SK-N-SH (cell line): ENCODE measurements at regions not wholly inside any gene's neighbourhood (a gene's known extent, or its start where the extent isn't known, plus 50 kb on each side); places are given as distances from the start of the nearest gene placed in this dataset.

Source experiments
- EP300 ChIP-seq, 2 experiments: IDR thresholded peaks; 2 replicates each; pipeline versions ENCODE4 v1.4.0 to v1.6.1; 2012; ENCODE audit warnings: borderline replicate concordance in 1 of 2, low read depth in 1 of 2, low read length in 1 of 2
- EZH2phosphoT487 ChIP-seq: fragments of 200-600 bp; sonication (generic); IDR thresholded peaks from 2 replicates; pipeline ENCODE4 v1.6.1; 2017; ENCODE audit warnings: low read depth, mixed run types, mild to moderate bottlenecking, antibody characterized with exemption, moderate library complexity, borderline replicate concordance
- FOSL2 ChIP-seq: IDR thresholded peaks from 2 replicates; pipeline ENCODE4 v1.4.0; 2012; ENCODE audit warnings: low read depth, mild to moderate bottlenecking, moderate library complexity, borderline replicate concordance
- FOXJ3 ChIP-seq: sonication (generic); formaldehyde crosslinking; IDR thresholded peaks from 2 replicates; pipeline ENCODE4 v1.5.1; 2020; ENCODE audit warnings: mild to moderate bottlenecking, missing genetic modification reagents
- POLR2AphosphoS5 ChIP-seq: IDR thresholded peaks from 2 replicates; pipeline ENCODE4 v1.6.1; 2012; ENCODE audit warnings: low read depth, low read length
- RCOR1 ChIP-seq: fragments of 150-350 bp; IDR thresholded peaks from 2 replicates; pipeline ENCODE4 v1.6.1; 2017; ENCODE audit warnings: antibody characterized with exemption, low read length
- SIN3A ChIP-seq: IDR thresholded peaks from 2 replicates; pipeline ENCODE4 v1.6.1; 2012; ENCODE audit warnings: low read depth, mild to moderate bottlenecking, low read length, moderate library complexity, borderline replicate concordance
- SMC3 ChIP-seq: IDR thresholded peaks from 2 replicates; pipeline ENCODE4 v1.6.1; 2012; ENCODE audit warnings: low read depth, low read length, improper control_type of control experiment
- TAF1 ChIP-seq: IDR thresholded peaks from 2 replicates; pipeline ENCODE4 v1.6.1; 2012; ENCODE audit warnings: low read depth, mild to moderate bottlenecking, low read length, moderate library complexity, borderline replicate concordance
- TEAD4 ChIP-seq: IDR thresholded peaks from 2 replicates; pipeline ENCODE4 v1.4.0; 2012; ENCODE audit warnings: mild to moderate bottlenecking, borderline replicate concordance; ENCODE audit not compliant: insufficient read depth
- TF ChIP-seq, protein P1 (sequence below): fragments of 200-600 bp; sonication (generic); IDR thresholded peaks from 2 replicates; pipeline ENCODE4 v1.6.1; 2017; ENCODE audit warnings: antibody characterized with exemption, mild to moderate bottlenecking, moderate library complexity
- TF ChIP-seq, protein P2 (sequence below): IDR thresholded peaks from 2 replicates; pipeline ENCODE4 v1.6.1; 2012; ENCODE audit warnings: mild to moderate bottlenecking, low read depth, low read length, moderate library complexity
- TF ChIP-seq, protein P3 (sequence below): IDR thresholded peaks from 2 replicates; pipeline ENCODE4 v1.4.0; 2012; ENCODE audit warnings: low read depth, borderline replicate concordance

GRCh38 chr2:158025255-158025996 lies 76.2 kb upstream of the UPP2 start:
- TF ChIP-seq, protein P1, sequence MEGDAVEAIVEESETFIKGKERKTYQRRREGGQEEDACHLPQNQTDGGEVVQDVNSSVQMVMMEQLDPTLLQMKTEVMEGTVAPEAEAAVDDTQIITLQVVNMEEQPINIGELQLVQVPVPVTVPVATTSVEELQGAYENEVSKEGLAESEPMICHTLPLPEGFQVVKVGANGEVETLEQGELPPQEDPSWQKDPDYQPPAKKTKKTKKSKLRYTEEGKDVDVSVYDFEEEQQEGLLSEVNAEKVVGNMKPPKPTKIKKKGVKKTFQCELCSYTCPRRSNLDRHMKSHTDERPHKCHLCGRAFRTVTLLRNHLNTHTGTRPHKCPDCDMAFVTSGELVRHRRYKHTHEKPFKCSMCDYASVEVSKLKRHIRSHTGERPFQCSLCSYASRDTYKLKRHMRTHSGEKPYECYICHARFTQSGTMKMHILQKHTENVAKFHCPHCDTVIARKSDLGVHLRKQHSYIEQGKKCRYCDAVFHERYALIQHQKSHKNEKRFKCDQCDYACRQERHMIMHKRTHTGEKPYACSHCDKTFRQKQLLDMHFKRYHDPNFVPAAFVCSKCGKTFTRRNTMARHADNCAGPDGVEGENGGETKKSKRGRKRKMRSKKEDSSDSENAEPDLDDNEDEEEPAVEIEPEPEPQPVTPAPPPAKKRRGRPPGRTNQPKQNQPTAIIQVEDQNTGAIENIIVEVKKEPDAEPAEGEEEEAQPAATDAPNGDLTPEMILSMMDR = no peak
- no peak for TF ChIP-seq FOXJ3 (CRISPR knock-in tag)
- no peak for TF ChIP-seq SIN3A
- TF ChIP-seq FOSL2 = no peak
- no peak for TF ChIP-seq TAF1
- no peak for TF ChIP-seq POLR2AphosphoS5
- TF ChIP-seq SMC3 = no peak
- TF ChIP-seq EP300 (IDR thresholded peaks at IDR 0.05; ENCODE audit: borderline replicate concordance in 1 of 2, low read depth in 1 of 2, low read length in 1 of 2) = no peak
- TF ChIP-seq EZH2phosphoT487 = no peak
- TF ChIP-seq TEAD4 = no peak
- TF ChIP-seq, protein P2, sequence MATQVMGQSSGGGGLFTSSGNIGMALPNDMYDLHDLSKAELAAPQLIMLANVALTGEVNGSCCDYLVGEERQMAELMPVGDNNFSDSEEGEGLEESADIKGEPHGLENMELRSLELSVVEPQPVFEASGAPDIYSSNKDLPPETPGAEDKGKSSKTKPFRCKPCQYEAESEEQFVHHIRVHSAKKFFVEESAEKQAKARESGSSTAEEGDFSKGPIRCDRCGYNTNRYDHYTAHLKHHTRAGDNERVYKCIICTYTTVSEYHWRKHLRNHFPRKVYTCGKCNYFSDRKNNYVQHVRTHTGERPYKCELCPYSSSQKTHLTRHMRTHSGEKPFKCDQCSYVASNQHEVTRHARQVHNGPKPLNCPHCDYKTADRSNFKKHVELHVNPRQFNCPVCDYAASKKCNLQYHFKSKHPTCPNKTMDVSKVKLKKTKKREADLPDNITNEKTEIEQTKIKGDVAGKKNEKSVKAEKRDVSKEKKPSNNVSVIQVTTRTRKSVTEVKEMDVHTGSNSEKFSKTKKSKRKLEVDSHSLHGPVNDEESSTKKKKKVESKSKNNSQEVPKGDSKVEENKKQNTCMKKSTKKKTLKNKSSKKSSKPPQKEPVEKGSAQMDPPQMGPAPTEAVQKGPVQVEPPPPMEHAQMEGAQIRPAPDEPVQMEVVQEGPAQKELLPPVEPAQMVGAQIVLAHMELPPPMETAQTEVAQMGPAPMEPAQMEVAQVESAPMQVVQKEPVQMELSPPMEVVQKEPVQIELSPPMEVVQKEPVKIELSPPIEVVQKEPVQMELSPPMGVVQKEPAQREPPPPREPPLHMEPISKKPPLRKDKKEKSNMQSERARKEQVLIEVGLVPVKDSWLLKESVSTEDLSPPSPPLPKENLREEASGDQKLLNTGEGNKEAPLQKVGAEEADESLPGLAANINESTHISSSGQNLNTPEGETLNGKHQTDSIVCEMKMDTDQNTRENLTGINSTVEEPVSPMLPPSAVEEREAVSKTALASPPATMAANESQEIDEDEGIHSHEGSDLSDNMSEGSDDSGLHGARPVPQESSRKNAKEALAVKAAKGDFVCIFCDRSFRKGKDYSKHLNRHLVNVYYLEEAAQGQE = no peak
- TF ChIP-seq RCOR1 = no peak
- TF ChIP-seq, protein P3, sequence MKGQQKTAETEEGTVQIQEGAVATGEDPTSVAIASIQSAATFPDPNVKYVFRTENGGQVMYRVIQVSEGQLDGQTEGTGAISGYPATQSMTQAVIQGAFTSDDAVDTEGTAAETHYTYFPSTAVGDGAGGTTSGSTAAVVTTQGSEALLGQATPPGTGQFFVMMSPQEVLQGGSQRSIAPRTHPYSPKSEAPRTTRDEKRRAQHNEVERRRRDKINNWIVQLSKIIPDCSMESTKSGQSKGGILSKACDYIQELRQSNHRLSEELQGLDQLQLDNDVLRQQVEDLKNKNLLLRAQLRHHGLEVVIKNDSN = no peak
